Panc1 (cell line): ENCODE measurements at regions not wholly inside any gene's neighbourhood (a gene's known extent, or its start where the extent isn't known, plus 50 kb on each side); places are given as distances from the start of the nearest gene placed in this dataset.

Experiments
- ATAC-seq: fragments of 200-7000 bp; cut with Tn5 transposase; 2 replicates; pipeline ENCODE4 v1.9.1; 2020; ENCODE audit warnings: mild to moderate bottlenecking, moderate library complexity
- BruUV-seq: library from RNA; stranded (reverse); fragments of 400-500 nt; replicated peaks from 2 replicates; lab custom pipeline; 2021; lab: Mats Ljungman, UMichigan
- CTCF ChIA-PET: fragments of 300-600 bp; sonication (Branson Sonifier 250); formaldehyde crosslinking; loops from one replicate; lab custom pipeline; 2022; ENCODE audit warnings: antibody characterized with exemption; lab: Charles Lee
- POLR2A ChIA-PET: fragments of 300-600 bp; sonication (Branson Sonifier 250); formaldehyde crosslinking; loops from one replicate; lab custom pipeline; 2022; ENCODE audit warnings: antibody characterized with exemption; lab: Charles Lee
- DNase-seq: peaks from one replicate; pipeline ENCODE4 v3.0.0-alpha.2; 2010; ENCODE audit warnings: low read depth, low spot score
- H3K27ac ChIP-seq: 2 replicates; pipeline ENCODE4 v1.5.1; 2011; ENCODE audit warnings: mild to moderate bottlenecking, low read length, inconsistent platforms
- H3K27me3 ChIP-seq: fragments of 200-500 bp; sonication (Bioruptor generic); 2 replicates; pipeline ENCODE4 v1.6.0; 2014; ENCODE audit warnings: low read length, inconsistent platforms; ENCODE audit not compliant: control insufficient read depth, insufficient read depth
- H3K36me3 ChIP-seq: fragments of 200-500 bp; sonication (Bioruptor generic); 2 replicates; pipeline ENCODE4 v1.5.1; 2014; ENCODE audit warnings: inconsistent platforms, mild to moderate bottlenecking, low read length, moderate library complexity; ENCODE audit not compliant: control insufficient read depth, insufficient read depth
- H3K4me1 ChIP-seq: 2 replicates; pipeline ENCODE4 v1.5.1; 2011; ENCODE audit warnings: inconsistent platforms, mild to moderate bottlenecking, low read length, moderate library complexity; ENCODE audit not compliant: control insufficient read depth, insufficient read depth
- H3K4me3 ChIP-seq, 2 experiments: 2 replicates each; pipeline ENCODE4 v1.5.1; 2011 to 2012; ENCODE audit warnings: low read depth in 2 of 2, low read length in 2 of 2, mild to moderate bottlenecking in 2 of 2, inconsistent platforms in 1 of 2, moderate library complexity in 1 of 2
- H3K9me3 ChIP-seq: fragments of 200-500 bp; sonication (Bioruptor generic); 2 replicates; pipeline ENCODE4 v1.5.1; 2014; ENCODE audit warnings: low read depth, mild to moderate bottlenecking, inconsistent platforms, low read length, moderate library complexity; ENCODE audit not compliant: control insufficient read depth, insufficient read depth
- POLR2AphosphoS5 ChIP-seq: IDR thresholded peaks from 2 replicates; pipeline ENCODE4 v1.6.1; 2012; ENCODE audit warnings: mild to moderate bottlenecking, low read depth, low read length, moderate library complexity
- SIN3A ChIP-seq: IDR thresholded peaks from 2 replicates; pipeline ENCODE4 v1.6.1; 2012; ENCODE audit warnings: low read depth, mild to moderate bottlenecking, low read length, moderate library complexity, borderline replicate concordance; ENCODE audit not compliant: insufficient read depth
- TCF7L2 ChIP-seq: IDR thresholded peaks from 2 replicates; pipeline ENCODE4 v1.6.1; 2011; ENCODE audit warnings: mild to moderate bottlenecking, low read depth, low read length, inconsistent platforms
- in situ Hi-C: cut with HindIII; loops from 2 replicates; pipeline ENCODE4 v1.10.0; 2016; ENCODE audit warnings: low sequenced_read_pairs, low pct_unique_long_range_greater_than_20kb
- intact Hi-C: fragments of 100-400 bp; cut with micrococcal nuclease; formaldehyde crosslinking; loops from one replicate; pipeline ENCODE4 v1.10.0; 2022; ENCODE audit not compliant: unreplicated experiment
- TF ChIP-seq, protein P1 (sequence below): fragments of 450-650 bp; IDR thresholded peaks from 2 replicates; pipeline ENCODE4 v1.5.1; 2017; ENCODE audit warnings: mild to moderate bottlenecking
- TF ChIP-seq, protein P2 (sequence below), 2 experiments: IDR thresholded peaks; 2 replicates each; pipeline ENCODE4 v1.6.1; 2011 to 2012; ENCODE audit warnings: low read depth in 2 of 2, control low read depth in 1 of 2, low read length in 1 of 2, mild to moderate bottlenecking in 1 of 2, moderate library complexity in 1 of 2; ENCODE audit not compliant: insufficient read depth in 1 of 2

DNA sequence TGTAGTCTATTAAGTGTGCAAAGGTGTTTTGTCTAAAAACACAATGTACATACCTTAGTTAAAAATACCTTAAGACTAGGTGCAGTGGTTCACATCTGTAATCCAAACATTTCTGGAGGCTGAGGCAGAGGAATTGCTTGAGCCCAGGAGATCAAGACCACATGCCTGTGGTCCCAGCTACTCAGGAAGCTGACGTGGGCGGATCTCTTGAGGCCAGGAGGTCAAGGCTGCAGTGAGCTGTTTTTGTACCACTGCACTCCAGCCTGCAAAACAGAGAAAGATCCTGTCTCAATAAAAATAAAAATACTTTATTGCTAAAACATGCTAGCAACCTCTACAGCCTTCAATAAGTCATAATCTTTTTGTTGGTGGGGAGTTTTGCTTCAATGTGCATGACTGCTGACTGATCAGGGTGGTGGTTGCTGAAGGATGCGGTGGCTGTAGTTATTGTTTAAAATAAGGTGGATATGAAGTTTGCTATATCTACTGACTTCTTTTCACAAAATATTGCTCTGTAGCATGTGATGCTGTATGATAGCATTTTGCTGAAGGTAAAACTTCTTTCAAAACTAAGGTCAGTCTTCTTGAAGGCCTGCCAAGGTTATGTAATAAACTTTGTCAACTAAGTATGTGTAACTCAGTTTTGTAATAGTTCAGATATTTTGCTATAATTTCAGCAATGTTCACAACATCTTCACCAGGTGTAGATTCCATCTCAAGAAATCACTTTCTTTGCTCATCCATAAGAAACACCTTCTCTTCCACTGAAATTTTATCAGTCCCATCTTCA, 1238.0 kb upstream of the NRXN1 start:
- Histone ChIP-seq H3K9me3 (no peaks in the 10 kb centered on the region), H3K4me1 (no peaks in the 10 kb centered on the region), H3K27me3 (no peaks in the 10 kb centered on the region), H3K4me3 (no peak overlapping the region), H3K36me3 (no peaks in the 10 kb centered on the region), H3K27ac (no peak overlapping the region)
- BruUV-seq: no TSS peak
- TF ChIP-seq, protein P1, sequence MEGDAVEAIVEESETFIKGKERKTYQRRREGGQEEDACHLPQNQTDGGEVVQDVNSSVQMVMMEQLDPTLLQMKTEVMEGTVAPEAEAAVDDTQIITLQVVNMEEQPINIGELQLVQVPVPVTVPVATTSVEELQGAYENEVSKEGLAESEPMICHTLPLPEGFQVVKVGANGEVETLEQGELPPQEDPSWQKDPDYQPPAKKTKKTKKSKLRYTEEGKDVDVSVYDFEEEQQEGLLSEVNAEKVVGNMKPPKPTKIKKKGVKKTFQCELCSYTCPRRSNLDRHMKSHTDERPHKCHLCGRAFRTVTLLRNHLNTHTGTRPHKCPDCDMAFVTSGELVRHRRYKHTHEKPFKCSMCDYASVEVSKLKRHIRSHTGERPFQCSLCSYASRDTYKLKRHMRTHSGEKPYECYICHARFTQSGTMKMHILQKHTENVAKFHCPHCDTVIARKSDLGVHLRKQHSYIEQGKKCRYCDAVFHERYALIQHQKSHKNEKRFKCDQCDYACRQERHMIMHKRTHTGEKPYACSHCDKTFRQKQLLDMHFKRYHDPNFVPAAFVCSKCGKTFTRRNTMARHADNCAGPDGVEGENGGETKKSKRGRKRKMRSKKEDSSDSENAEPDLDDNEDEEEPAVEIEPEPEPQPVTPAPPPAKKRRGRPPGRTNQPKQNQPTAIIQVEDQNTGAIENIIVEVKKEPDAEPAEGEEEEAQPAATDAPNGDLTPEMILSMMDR: no peak
- TF ChIP-seq TCF7L2 (no peak), POLR2AphosphoS5 (no peak), SIN3A (no peak)
- TF ChIP-seq, protein P2, sequence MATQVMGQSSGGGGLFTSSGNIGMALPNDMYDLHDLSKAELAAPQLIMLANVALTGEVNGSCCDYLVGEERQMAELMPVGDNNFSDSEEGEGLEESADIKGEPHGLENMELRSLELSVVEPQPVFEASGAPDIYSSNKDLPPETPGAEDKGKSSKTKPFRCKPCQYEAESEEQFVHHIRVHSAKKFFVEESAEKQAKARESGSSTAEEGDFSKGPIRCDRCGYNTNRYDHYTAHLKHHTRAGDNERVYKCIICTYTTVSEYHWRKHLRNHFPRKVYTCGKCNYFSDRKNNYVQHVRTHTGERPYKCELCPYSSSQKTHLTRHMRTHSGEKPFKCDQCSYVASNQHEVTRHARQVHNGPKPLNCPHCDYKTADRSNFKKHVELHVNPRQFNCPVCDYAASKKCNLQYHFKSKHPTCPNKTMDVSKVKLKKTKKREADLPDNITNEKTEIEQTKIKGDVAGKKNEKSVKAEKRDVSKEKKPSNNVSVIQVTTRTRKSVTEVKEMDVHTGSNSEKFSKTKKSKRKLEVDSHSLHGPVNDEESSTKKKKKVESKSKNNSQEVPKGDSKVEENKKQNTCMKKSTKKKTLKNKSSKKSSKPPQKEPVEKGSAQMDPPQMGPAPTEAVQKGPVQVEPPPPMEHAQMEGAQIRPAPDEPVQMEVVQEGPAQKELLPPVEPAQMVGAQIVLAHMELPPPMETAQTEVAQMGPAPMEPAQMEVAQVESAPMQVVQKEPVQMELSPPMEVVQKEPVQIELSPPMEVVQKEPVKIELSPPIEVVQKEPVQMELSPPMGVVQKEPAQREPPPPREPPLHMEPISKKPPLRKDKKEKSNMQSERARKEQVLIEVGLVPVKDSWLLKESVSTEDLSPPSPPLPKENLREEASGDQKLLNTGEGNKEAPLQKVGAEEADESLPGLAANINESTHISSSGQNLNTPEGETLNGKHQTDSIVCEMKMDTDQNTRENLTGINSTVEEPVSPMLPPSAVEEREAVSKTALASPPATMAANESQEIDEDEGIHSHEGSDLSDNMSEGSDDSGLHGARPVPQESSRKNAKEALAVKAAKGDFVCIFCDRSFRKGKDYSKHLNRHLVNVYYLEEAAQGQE (IDR thresholded peaks at IDR 0.05; ENCODE audit: insufficient read depth in 1 of 2, low read depth in 2 of 2, low read length in 1 of 2): no peak
- in situ Hi-C loops (no loop called here), intact Hi-C loops (no loop called here)
- ChIA-PET POLR2A (no interaction called here), CTCF (no interaction called here)
- DNase-seq (no peak), ATAC-seq (no peak)

DNA sequence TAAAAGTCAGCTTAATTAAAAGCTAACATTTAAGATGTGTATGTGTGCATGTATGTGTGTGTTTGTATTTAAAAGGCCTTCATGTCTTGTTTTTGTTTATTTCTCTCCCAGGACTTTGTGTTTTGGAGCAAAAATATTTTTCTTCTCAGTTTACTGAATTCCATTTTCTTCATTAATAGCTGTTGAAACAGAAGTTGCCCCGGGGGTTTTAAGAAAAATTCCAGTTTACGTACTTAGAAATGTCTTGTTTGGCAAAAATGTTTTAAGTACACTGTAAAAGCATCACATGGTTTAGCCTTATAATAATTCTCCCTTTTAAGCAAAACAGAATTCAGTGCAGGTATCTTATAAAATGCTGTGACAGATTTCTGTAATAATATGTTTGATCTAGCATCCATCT, 1233.0 kb upstream of the NRXN1 start:
- ChIA-PET POLR2A (no interaction called here), CTCF (no interaction called here)
- Histone ChIP-seq H3K27ac (no peak overlapping the region), H3K9me3 (no peaks in the 10 kb centered on the region), H3K27me3 (no peaks in the 10 kb centered on the region), H3K4me3 (no peak overlapping the region), H3K4me1 (no peaks in the 10 kb centered on the region), H3K36me3 (no peaks in the 10 kb centered on the region)
- BruUV-seq: no TSS peak
- TF ChIP-seq TCF7L2 (no peak), POLR2AphosphoS5 (no peak), SIN3A (no peak)
- TF ChIP-seq, protein P1: no peak
- TF ChIP-seq, protein P2 (IDR thresholded peaks at IDR 0.05; ENCODE audit: insufficient read depth in 1 of 2, low read depth in 2 of 2, low read length in 1 of 2): no peak
- intact Hi-C loops (no loop called here), in situ Hi-C loops (no loop called here)
- no peak for ATAC-seq
- no peak for DNase-seq
